Tibial nerve (tissue), 4 donors: ENCODE measurements at regions not wholly inside any gene's neighbourhood (a gene's known extent, or its start where the extent isn't known, plus 50 kb on each side); places are given as distances from the start of the nearest gene placed in this dataset.

ENCODE experiments used
- DNase-seq, 2 donors: peaks; one replicate each; pipeline ENCODE4 v3.0.0-alpha.2; 2019; ENCODE audit warnings: low spot score in 2 of 2
- H3K27ac ChIP-seq, 4 donors: fragments of 200-600 bp; sonication (generic) in 3 of 4; one replicate each; pipeline ENCODE4 v1.5.1; 2017 to 2019; ENCODE audit warnings: mild to moderate bottlenecking in 1 of 4
- H3K27me3 ChIP-seq, 2 donors: fragments of 200-600 bp; sonication (generic) in 1 of 2; one replicate each; pipeline versions ENCODE4 v1.5.1 to v1.6.0; 2017 to 2019
- H3K36me3 ChIP-seq, 3 donors: fragments of 200-600 bp; sonication (generic); one replicate each; pipeline ENCODE4 v1.5.1; 2018 to 2019
- H3K4me1 ChIP-seq, 4 donors: fragments of 200-600 bp; sonication (generic) in 3 of 4; one replicate each; pipeline ENCODE4 v1.5.1; 2017 to 2019
- H3K4me3 ChIP-seq, 4 donors: fragments of 200-600 bp; sonication (generic) in 3 of 4; one replicate each; pipeline ENCODE4 v1.5.1; 2017 to 2019; ENCODE audit warnings: mild to moderate bottlenecking in 1 of 4, moderate library complexity in 1 of 4
- H3K9me3 ChIP-seq, 4 donors: fragments of 200-600 bp; sonication (generic) in 3 of 4; one replicate each; pipeline ENCODE4 v1.5.1; 2017 to 2019
- EP300 ChIP-seq, 2 donors: sonication (generic); formaldehyde crosslinking; IDR thresholded peaks; one replicate each; pipeline ENCODE4 v1.6.1; 2017; ENCODE audit warnings: antibody characterized with exemption in 2 of 2, mild to moderate bottlenecking in 1 of 2
- POLR2A ChIP-seq, 2 donors: fragments of 450-650 bp; IDR thresholded peaks; one replicate each; pipeline ENCODE4 v1.6.1; 2017; ENCODE audit warnings: antibody characterized with exemption in 2 of 2, mild to moderate bottlenecking in 2 of 2, moderate library complexity in 2 of 2
- whole genome bisulfite sequencing, 2 donors: methylation state at CpG; one replicate each; pipeline ENCODE4 v1.1.5; 2018; 5-methylcytosine and 5-hydroxymethylcytosine counted together
- TF ChIP-seq, protein P1 (sequence below), 5 experiments: fragments of 200-600 bp in 3 of 5; fragments of 450-650 bp in 2 of 5; sonication (generic) in 3 of 5; IDR thresholded peaks; one replicate each; pipeline ENCODE4 v1.5.1; 2016 to 2019; ENCODE audit warnings: antibody characterized with exemption in 5 of 5, mild to moderate bottlenecking in 3 of 5, moderate library complexity in 2 of 5

DNA sequence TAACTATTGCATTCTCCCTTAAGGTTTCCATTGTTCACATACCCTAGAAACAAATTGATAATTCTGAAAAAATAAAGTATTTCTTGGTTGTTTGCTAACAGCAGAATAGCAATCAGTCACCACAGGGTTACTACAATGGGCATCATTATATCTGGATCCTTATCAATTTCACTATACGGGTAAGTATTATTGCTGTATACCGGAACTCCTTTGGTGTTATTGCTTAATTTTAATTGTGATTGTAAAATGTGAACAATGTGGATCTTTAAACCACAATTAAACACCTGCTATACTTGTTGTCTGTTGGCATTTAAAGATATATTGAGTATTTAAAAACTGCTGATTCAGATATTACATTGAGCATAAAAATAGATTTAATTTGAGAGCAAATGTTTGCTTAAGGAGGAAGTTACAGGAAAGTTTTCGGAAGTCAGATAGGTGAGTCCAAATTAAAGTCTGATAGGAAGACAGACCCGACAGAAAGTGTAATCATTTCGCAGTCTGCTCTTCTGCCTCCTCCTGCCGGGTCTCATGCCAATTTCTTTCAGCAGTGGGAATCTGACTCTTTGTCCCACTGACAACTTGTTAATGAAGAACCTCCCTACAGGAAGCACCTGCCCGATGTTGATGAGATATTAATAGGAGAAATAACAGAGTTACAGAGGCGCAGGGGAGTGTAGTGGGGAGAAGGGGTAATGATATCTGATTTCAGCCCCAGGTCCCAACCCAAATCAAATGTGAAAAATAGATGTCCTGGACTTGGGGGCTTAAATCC, 169.7 kb upstream of the TBC1D5 start:
- Histone ChIP-seq H3K36me3 (no peaks in the 10 kb centered on the region), H3K4me3 (no peak overlapping the region), H3K27ac (no peak overlapping the region), H3K9me3 (no peaks in the 10 kb centered on the region), H3K4me1 (no peaks in the 10 kb centered on the region), H3K27me3 (peaks cover 0 to 3% of the 10 kb centered on the region in 2 donors)
- 53 to 54% methylated on average over 8 of the region's 8 CpGs for WGBS, 2 donors
- no peak for DNase-seq
- no peak for TF ChIP-seq EP300 (IDR thresholded peaks at IDR 0.05)
- TF ChIP-seq, protein P1, sequence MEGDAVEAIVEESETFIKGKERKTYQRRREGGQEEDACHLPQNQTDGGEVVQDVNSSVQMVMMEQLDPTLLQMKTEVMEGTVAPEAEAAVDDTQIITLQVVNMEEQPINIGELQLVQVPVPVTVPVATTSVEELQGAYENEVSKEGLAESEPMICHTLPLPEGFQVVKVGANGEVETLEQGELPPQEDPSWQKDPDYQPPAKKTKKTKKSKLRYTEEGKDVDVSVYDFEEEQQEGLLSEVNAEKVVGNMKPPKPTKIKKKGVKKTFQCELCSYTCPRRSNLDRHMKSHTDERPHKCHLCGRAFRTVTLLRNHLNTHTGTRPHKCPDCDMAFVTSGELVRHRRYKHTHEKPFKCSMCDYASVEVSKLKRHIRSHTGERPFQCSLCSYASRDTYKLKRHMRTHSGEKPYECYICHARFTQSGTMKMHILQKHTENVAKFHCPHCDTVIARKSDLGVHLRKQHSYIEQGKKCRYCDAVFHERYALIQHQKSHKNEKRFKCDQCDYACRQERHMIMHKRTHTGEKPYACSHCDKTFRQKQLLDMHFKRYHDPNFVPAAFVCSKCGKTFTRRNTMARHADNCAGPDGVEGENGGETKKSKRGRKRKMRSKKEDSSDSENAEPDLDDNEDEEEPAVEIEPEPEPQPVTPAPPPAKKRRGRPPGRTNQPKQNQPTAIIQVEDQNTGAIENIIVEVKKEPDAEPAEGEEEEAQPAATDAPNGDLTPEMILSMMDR (IDR thresholded peaks at IDR 0.05) = no peak
- TF ChIP-seq POLR2A (IDR thresholded peaks at IDR 0.05) = no peak

DNA sequence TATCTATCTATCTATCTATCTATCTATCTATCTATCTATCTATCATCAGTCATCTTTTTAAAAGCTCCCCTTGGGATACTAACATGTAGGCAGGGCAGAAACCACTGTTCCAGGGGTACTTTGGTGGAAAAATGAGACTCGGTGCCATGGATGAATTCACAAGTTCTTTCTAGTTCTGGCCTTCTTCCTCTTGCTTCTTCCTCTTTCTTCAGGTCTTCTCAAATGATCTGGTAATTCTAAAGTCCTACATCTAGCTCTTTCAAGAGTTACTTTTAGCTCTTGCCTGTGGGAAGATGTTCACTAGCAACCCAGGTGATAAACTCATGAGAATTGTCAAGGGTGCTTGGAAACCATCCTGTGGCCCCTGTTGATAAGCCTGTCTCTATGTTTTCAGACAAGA, 168.5 kb upstream of the TBC1D5 start:
- no peaks in the 10 kb centered on the region for H3K36me3 ChIP-seq
- H3K27ac ChIP-seq = no peak overlapping the region
- TF ChIP-seq, protein P1 (IDR thresholded peaks at IDR 0.05) = no peak
- no peak for TF ChIP-seq EP300 (IDR thresholded peaks at IDR 0.05)
- no peak overlapping the region for H3K4me3 ChIP-seq
- DNase-seq = no peak
- H3K9me3 ChIP-seq = no peaks in the 10 kb centered on the region
- 37 to 77% methylated on average over 1 of the region's 1 CpG for WGBS, 2 donors
- no peaks in the 10 kb centered on the region for H3K4me1 ChIP-seq
- H3K27me3 ChIP-seq = peaks cover 0 to 3% of the 10 kb centered on the region in 2 donors

DNA sequence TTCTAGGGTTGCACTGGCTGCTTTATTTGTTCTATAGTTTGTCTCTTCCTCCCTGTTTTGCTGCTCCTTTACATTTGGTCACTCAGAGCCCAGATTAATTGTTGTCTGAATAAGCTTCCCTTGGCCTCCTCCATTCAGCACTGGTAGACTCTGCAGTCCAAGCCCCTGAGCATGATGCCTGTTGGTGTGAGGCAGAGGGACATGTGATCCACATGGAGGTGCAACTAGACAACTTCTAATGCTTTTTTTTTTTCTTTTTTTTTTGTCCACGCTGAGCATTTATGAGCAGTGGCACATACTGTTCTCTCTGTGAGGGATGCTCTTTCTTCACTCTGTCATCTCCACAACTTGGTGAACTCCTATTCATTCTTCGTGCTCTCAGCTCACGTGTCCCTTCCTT, 167.3 kb upstream of the TBC1D5 start:
- Histone ChIP-seq H3K27me3 (peaks cover 0 to 3% of the 10 kb centered on the region in 2 donors), H3K4me3 (no peak overlapping the region), H3K4me1 (no peaks in the 10 kb centered on the region), H3K9me3 (no peaks in the 10 kb centered on the region), H3K27ac (no peak overlapping the region), H3K36me3 (no peaks in the 10 kb centered on the region)
- no peak for TF ChIP-seq EP300 (IDR thresholded peaks at IDR 0.05)
- TF ChIP-seq, protein P1 (IDR thresholded peaks at IDR 0.05) = no peak
- TF ChIP-seq POLR2A (IDR thresholded peaks at IDR 0.05) = no peak
- 88 to 94% methylated on average over 3 of the region's 3 CpGs for WGBS, 2 donors
- no peak for DNase-seq

DNA sequence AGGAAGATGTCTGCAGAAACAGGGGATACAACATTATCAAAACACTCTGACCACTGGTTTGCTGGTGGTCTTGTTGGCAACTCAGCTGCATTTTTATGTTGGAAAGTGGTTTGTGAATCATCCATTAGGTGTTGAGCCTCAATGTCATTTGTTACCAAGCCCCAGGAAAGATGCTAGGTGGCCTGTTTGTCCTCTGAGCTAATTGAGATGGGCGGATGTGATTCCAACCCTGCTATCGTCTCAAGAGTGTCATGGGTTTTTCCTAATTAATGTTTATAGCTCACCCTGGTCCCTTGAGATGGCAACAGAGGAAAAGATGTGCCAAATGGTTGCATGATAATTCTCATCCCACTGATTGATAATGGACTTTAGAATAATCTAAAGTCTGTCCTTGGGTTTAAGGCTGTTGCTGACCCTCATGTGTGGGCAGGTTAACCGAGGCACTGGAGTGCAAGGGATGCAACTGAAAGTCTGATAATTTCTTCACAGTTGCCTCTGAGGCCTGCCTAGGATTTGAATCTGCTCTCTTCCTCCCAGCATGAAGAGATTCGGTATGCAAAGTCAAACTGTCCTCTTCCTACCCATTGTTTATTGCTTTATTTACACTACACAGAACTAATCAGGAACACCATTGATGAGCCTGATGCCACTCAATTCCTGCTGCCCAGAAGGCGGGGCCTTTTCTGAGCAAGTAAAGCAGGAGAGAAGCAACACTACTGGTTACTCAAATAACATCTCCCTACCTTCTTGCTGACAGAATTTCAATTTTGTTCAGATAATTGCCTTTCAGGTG, 166.2 kb upstream of the TBC1D5 start:
- no peaks in the 10 kb centered on the region for H3K9me3 ChIP-seq
- H3K27me3 ChIP-seq = peaks cover 0 to 3% of the 10 kb centered on the region in 2 donors
- DNase-seq = no peak
- no peaks in the 10 kb centered on the region for H3K4me1 ChIP-seq
- H3K36me3 ChIP-seq = no peaks in the 10 kb centered on the region
- no peak overlapping the region for H3K4me3 ChIP-seq
- TF ChIP-seq, protein P1 (IDR thresholded peaks at IDR 0.05) = no peak
- 75 to 76% methylated on average over 5 of the region's 5 CpGs for WGBS, 2 donors
- no peak overlapping the region for H3K27ac ChIP-seq

DNA sequence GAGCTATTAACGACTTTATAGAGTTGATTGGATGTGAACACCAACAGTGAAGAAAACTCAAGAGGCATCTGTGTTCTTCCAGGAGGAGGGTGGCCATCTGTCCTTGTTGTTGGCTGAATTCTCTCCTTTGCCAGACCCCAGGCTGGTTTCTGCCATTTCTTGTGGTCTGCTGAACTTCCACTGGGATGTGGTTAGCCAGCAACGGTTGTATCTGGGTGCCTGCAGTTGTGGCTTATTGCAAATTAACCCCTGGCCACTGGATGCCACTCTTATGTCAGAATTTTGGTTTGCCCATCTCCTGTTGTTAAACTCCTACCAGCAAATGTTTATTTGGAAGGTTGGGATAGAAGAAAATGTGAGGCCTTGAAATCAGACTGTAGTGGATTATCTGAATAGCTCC, 163.6 kb upstream of the TBC1D5 start:
- no peak for DNase-seq
- Histone ChIP-seq H3K27me3 (no peaks in the 10 kb centered on the region), H3K36me3 (no peaks in the 10 kb centered on the region), H3K9me3 (no peaks in the 10 kb centered on the region), H3K4me3 (no peak overlapping the region), H3K27ac (no peak overlapping the region), H3K4me1 (no peaks in the 10 kb centered on the region)
- TF ChIP-seq, protein P1 (IDR thresholded peaks at IDR 0.05) = no peak
- TF ChIP-seq POLR2A (IDR thresholded peaks at IDR 0.05) (no peak), EP300 (IDR thresholded peaks at IDR 0.05) (no peak)
- WGBS, 2 donors = 49 to 76% methylated on average over 2 of the region's 2 CpGs
